Mesothelial cell of epicardium (in vitro differentiated cells): ENCODE measurements at regions not wholly inside any gene's neighbourhood (a gene's known extent, or its start where the extent isn't known, plus 50 kb on each side); places are given as distances from the start of the nearest gene placed in this dataset.

Experiments
- DNase-seq, 2 experiments: peaks; one replicate each; pipeline ENCODE4 v3.0.0; 2021; ENCODE audit warnings: low spot score in 2 of 2; ENCODE audit not compliant: unreplicated experiment in 2 of 2
- H3K27ac Mint-ChIP-seq: 2 replicates; pipeline ENCODE4 v1.8.0; 2021; ENCODE audit warnings: mixed read lengths
- H3K27me3 Mint-ChIP-seq: 2 replicates; pipeline ENCODE4 v1.8.0; 2021; ENCODE audit warnings: low read depth, mixed read lengths
- H3K36me3 Mint-ChIP-seq: 2 replicates; pipeline ENCODE4 v1.8.0; 2021; ENCODE audit warnings: mixed read lengths
- H3K4me1 Mint-ChIP-seq: 2 replicates; pipeline ENCODE4 v1.8.0; 2021; ENCODE audit warnings: mixed read lengths
- H3K4me3 Mint-ChIP-seq: 2 replicates; pipeline ENCODE4 v1.8.0; 2021; ENCODE audit warnings: mild to moderate bottlenecking, moderate library complexity, mixed read lengths
- H3K9me3 Mint-ChIP-seq: 2 replicates; pipeline ENCODE4 v1.8.0; 2021; ENCODE audit warnings: mixed read lengths
- TF ChIP-seq, protein P1 (sequence below): fragments of 200-600 bp; sonication (generic); IDR thresholded peaks from one replicate; pipeline ENCODE4 v1.5.0; 2021; ENCODE audit warnings: antibody characterized with exemption; ENCODE audit not compliant: unreplicated experiment

DNA sequence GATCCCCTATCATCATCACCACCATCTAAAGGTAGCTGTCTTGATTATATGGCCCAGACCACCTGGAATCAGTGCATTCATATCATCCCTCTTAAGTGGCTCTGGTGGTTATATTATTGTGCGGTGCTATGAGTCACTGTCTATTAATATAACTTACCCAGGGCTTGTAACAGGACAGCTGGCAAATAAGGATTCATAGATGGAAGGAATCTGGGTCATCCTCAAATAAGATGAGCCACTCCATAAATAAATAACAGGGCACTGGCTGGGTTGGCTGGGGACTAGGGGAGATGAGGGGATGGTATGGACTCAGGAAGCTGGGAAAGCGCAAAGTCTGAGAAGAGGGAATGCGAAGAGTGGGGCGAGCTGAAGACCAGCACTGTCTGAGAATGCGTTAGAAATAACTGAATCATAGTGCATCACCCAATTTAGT, 216.1 kb downstream of the NUAK1 start:
- peaks cover 3% of the 10 kb centered on the region for H3K36me3 Mint-ChIP-seq
- TF ChIP-seq, protein P1, sequence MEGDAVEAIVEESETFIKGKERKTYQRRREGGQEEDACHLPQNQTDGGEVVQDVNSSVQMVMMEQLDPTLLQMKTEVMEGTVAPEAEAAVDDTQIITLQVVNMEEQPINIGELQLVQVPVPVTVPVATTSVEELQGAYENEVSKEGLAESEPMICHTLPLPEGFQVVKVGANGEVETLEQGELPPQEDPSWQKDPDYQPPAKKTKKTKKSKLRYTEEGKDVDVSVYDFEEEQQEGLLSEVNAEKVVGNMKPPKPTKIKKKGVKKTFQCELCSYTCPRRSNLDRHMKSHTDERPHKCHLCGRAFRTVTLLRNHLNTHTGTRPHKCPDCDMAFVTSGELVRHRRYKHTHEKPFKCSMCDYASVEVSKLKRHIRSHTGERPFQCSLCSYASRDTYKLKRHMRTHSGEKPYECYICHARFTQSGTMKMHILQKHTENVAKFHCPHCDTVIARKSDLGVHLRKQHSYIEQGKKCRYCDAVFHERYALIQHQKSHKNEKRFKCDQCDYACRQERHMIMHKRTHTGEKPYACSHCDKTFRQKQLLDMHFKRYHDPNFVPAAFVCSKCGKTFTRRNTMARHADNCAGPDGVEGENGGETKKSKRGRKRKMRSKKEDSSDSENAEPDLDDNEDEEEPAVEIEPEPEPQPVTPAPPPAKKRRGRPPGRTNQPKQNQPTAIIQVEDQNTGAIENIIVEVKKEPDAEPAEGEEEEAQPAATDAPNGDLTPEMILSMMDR: no peak
- H3K4me1 Mint-ChIP-seq: peaks cover 48% of the 10 kb centered on the region
- no peaks in the 10 kb centered on the region for H3K27me3 Mint-ChIP-seq
- no peak for DNase-seq
- H3K4me3 Mint-ChIP-seq: no peak overlapping the region
- H3K27ac Mint-ChIP-seq: no peak overlapping the region
- H3K9me3 Mint-ChIP-seq: peaks cover 10% of the 10 kb centered on the region

GRCh38 chr12:105924526-105925208, 214.1 kb downstream of the NUAK1 start:
- Mint-ChIP-seq H3K9me3 (peaks cover 15% of the 10 kb centered on the region), H3K36me3 (peaks cover 3% of the 10 kb centered on the region), H3K4me3 (no peak overlapping the region), H3K27ac (no peak overlapping the region), H3K4me1 (peaks cover 38% of the 10 kb centered on the region), H3K27me3 (no peaks in the 10 kb centered on the region)
- TF ChIP-seq, protein P1: no peak
- DNase-seq: no peak

DNA sequence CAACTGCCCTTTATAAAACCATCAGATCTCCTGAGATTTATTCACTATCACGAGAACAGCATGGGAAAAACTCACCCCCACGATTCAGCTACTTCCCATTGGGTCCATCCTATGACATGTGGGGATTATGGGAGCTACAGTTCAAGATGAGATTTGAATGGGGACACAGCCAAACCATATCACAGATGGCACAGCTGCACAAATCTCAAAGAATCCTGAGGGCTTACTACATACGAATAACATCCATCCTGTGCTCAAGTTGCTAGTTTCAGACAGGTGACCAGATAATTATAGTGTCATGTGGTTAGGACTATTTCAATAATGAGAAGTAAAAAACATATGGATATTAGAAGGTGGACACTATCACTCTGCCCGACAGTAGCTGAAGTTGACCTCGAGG, 211.2 kb downstream of the NUAK1 start:
- no peak for DNase-seq
- H3K27ac Mint-ChIP-seq: no peak overlapping the region
- peaks cover 3% of the 10 kb centered on the region for H3K36me3 Mint-ChIP-seq
- peaks cover 44% of the 10 kb centered on the region for H3K4me1 Mint-ChIP-seq
- no peaks in the 10 kb centered on the region for H3K27me3 Mint-ChIP-seq
- peaks cover 15% of the 10 kb centered on the region for H3K9me3 Mint-ChIP-seq
- TF ChIP-seq, protein P1: no peak
- no peak overlapping the region for H3K4me3 Mint-ChIP-seq

DNA sequence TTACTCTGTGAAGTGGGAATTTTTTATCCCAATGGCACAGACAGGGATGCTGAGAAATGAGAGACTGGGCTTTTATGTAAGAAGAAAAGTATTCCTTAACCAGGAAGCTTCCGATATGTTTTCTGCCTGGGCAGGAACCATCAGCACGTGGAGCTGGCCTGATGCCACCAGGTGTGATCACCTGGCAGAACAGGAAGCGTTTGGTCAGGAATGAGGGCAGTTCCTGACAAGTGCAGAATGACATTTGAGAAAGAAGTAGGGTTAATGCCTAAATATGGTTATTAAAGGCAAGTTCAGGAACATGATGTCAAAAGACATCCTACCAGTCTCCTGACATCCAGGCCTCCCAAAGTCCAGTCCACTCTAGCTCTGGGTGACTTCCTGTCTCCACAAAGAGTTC, 210.3 kb downstream of the NUAK1 start:
- H3K4me1 Mint-ChIP-seq: peaks cover 38% of the 10 kb centered on the region

DNA sequence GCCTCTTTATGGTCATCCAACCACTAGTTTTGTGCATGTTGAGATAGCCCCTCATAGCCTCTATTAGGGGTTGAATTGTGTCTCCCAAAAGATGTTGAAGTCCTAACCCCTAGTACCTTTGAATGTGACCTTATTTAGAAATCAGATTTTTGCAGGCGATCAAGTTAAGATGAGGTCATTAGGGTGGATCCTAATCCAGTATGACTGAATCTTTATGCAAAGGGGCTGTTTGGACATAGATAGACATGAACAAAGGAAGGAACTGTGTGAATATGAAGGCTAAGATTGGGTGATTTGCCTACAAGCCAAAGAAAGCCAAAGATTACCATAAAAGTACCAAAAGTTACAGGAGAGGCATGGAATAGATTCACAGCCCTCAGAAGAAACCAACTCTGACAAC, 209.6 kb downstream of the NUAK1 start:
- H3K36me3 Mint-ChIP-seq: peaks cover 3% of the 10 kb centered on the region
- H3K4me3 Mint-ChIP-seq: no peak overlapping the region
- peaks cover 15% of the 10 kb centered on the region for H3K9me3 Mint-ChIP-seq
- no peak overlapping the region for H3K27ac Mint-ChIP-seq
- peaks cover 41% of the 10 kb centered on the region for H3K4me1 Mint-ChIP-seq
- no peak for DNase-seq
- no peaks in the 10 kb centered on the region for H3K27me3 Mint-ChIP-seq
- TF ChIP-seq, protein P1: no peak

More for the DNA sequence above, 210.3 kb downstream of the NUAK1 start:
- TF ChIP-seq, protein P1: no peak
- H3K27ac Mint-ChIP-seq: no peak overlapping the region
- H3K9me3 Mint-ChIP-seq: peaks cover 15% of the 10 kb centered on the region
- H3K27me3 Mint-ChIP-seq: no peaks in the 10 kb centered on the region
- peaks cover 3% of the 10 kb centered on the region for H3K36me3 Mint-ChIP-seq
- H3K4me3 Mint-ChIP-seq: no peak overlapping the region
- no peak for DNase-seq
